K562 (cell line): ENCODE measurements at regions not wholly inside any gene's neighbourhood (a gene's known extent, or its start where the extent isn't known, plus 50 kb on each side); places are given as distances from the start of the nearest gene placed in this dataset.

Experiments
- ATAC-seq: fragments of 200-7000 bp; cut with Tn5 transposase; 3 replicates; pipeline ENCODE4 v1.9.1; 2020; ENCODE audit warnings: moderate library complexity
- BruUV-seq: library from RNA; stranded (reverse); fragments of 400-500 nt; replicated peaks from 2 replicates; lab custom pipeline; 2021; lab: Mats Ljungman, UMichigan
- CTCF ChIA-PET: fragments of 300-600 bp; formaldehyde crosslinking; extraction: SDS; loops from one replicate; lab custom pipeline; 2021; ENCODE audit warnings: low intra/inter-chr PET ratio; lab: Yijun Ruan, JAX
- POLR2A ChIA-PET: fragments of 300-600, 350-650 bp; sonication (Branson Sonifier 250); formaldehyde crosslinking; extraction: SDS; loops from one replicate; lab custom pipeline; 2021; ENCODE audit warnings: antibody characterized with exemption, inconsistent platforms; lab: Yijun Ruan, JAX
- DNase-seq, 4 experiments: peaks; one replicate each; pipeline versions ENCODE4 v3.0.0 to v3.0.0-alpha.2; 2011 to 2018; ENCODE audit warnings: low spot score in 3 of 4, mixed read lengths in 3 of 4; ENCODE audit errors: extremely low read depth in 1 of 4
- FAIRE-seq: peaks from 2 replicates; lab custom pipeline; 2011; peaks lifted over from hg19 to GRCh38; lab: Jason Lieb, UNC
- H2AFZ ChIP-seq: 2 replicates; pipeline ENCODE4 v1.6.0; 2011; ENCODE audit warnings: low read depth, low read length, control low read depth, inconsistent platforms
- H3K27ac ChIP-seq: fragments of 200-600 bp; 3 replicates; pipeline ENCODE4 v1.8.0; 2011; ENCODE audit warnings: low read depth, mild to moderate bottlenecking, control low read depth, inconsistent platforms, low read length, moderate library complexity, mixed read lengths; ENCODE audit errors: extremely low read depth
- H3K27me3 ChIP-seq, 2 experiments: fragments of 300-600 bp in 1 of 2; 2 replicates in 1 of 2; 3 replicates in 1 of 2; pipeline versions ENCODE4 v1.6.0 to v1.8.0; 2011; ENCODE audit warnings: inconsistent platforms in 2 of 2, low read length in 2 of 2, mild to moderate bottlenecking in 1 of 2, mixed read lengths in 1 of 2, moderate library complexity in 1 of 2; ENCODE audit not compliant: control insufficient read depth in 2 of 2, insufficient read depth in 2 of 2
- H3K36me3 ChIP-seq: fragments of 300-600 bp; 3 replicates; pipeline ENCODE4 v1.8.0; 2011; ENCODE audit warnings: mild to moderate bottlenecking, low read length, inconsistent platforms; ENCODE audit not compliant: control insufficient read depth, insufficient read depth
- H3K4me1 ChIP-seq, 2 experiments: fragments of 200-600 bp in 1 of 2; replicated peaks in 1 of 2; 2 replicates in 1 of 2; 3 replicates in 1 of 2; pipeline versions ENCODE4 v1.5.1 to v1.8.0; 2011; ENCODE audit warnings: inconsistent platforms in 2 of 2, low read length in 2 of 2, mild to moderate bottlenecking in 1 of 2, mixed read lengths in 1 of 2, moderate library complexity in 1 of 2; ENCODE audit not compliant: control insufficient read depth in 2 of 2, insufficient read depth in 2 of 2
- H3K4me2 ChIP-seq: 2 replicates; pipeline ENCODE4 v1.6.1; 2011; ENCODE audit warnings: low read length, control low read depth, inconsistent platforms, mixed read lengths; ENCODE audit not compliant: insufficient read depth
- H3K4me3 ChIP-seq: fragments of 200-600 bp; sonication (generic), shearing (Covaris generic); 2 replicates; pipeline ENCODE4 v1.5.1; 2016; ENCODE audit warnings: control low read depth, inconsistent platforms
- H3K79me2 ChIP-seq: fragments of 200-600 bp; 3 replicates; pipeline ENCODE4 v1.8.0; 2011; ENCODE audit warnings: low read length, inconsistent platforms; ENCODE audit not compliant: control insufficient read depth, insufficient read depth
- H3K9ac ChIP-seq, 2 experiments: 2 replicates each; pipeline versions ENCODE4 v1.6.0 to v1.6.1; 2011; ENCODE audit warnings: low read depth in 2 of 2, low read length in 2 of 2, control low read depth in 1 of 2, inconsistent platforms in 1 of 2, mild to moderate bottlenecking in 1 of 2, mixed read lengths in 1 of 2; ENCODE audit not compliant: insufficient read depth in 1 of 2
- H3K9me1 ChIP-seq: one replicate; pipeline ENCODE4 v1.6.0; 2011; ENCODE audit warnings: inconsistent platforms, mild to moderate bottlenecking, low read length, moderate library complexity; ENCODE audit not compliant: control insufficient read depth, insufficient read depth
- H3K9me3 ChIP-seq: replicated peaks from 2 replicates; pipeline ENCODE4 v1.5.1; 2011; ENCODE audit warnings: low read depth, low read length, inconsistent platforms; ENCODE audit not compliant: control insufficient read depth, insufficient read depth
- H4K20me1 ChIP-seq: replicated peaks from 2 replicates; pipeline ENCODE4 v1.6.1; 2011; ENCODE audit warnings: low read length, inconsistent platforms, mixed read lengths; ENCODE audit not compliant: control insufficient read depth, insufficient read depth
- CHD1 ChIP-seq: fragments of 200-600 bp; sonication (generic); IDR thresholded peaks from one replicate; pipeline ENCODE4 v1.6.1; 2012; ENCODE audit warnings: mild to moderate bottlenecking, moderate library complexity, low read length, inconsistent platforms
- FUS ChIP-seq: fragments of 200-400 bp; formaldehyde crosslinking; optimal IDR thresholded peaks from 2 replicates; pipeline ENCODE3; 2017; ENCODE audit warnings: low read depth, low read length
- TFAP4 ChIP-seq: sonication (generic); formaldehyde crosslinking; IDR thresholded peaks from 2 replicates; pipeline ENCODE4 v1.8.0; 2022; ENCODE audit warnings: missing genetic modification reagents, mild to moderate bottlenecking, moderate library complexity, borderline replicate concordance
- VEZF1 ChIP-seq: fragments of 200-800 bp; sonication (Bioruptor generic); IDR thresholded peaks from 2 replicates; pipeline ENCODE4 v1.6.1; 2017; ENCODE audit warnings: missing genetic modification characterization, missing compliant biosample characterization
- ZNF175 ChIP-seq: fragments of 200-800 bp; sonication (Bioruptor generic); IDR thresholded peaks from 2 replicates; pipeline ENCODE4 v1.6.1; 2016; ENCODE audit warnings: low read depth, mild to moderate bottlenecking, missing genetic modification characterization, missing compliant biosample characterization
- ZNF232 ChIP-seq: sonication (generic); formaldehyde crosslinking; IDR thresholded peaks from 2 replicates; pipeline ENCODE4 v1.8.0; 2022; ENCODE audit warnings: mild to moderate bottlenecking, missing genetic modification reagents
- ZNF274 ChIP-seq: IDR thresholded peaks from 2 replicates; pipeline ENCODE4 v1.6.1; 2011; ENCODE audit warnings: low read depth, mild to moderate bottlenecking, low read length, moderate library complexity, borderline replicate concordance
- ZNF395 ChIP-seq: fragments of 200-800 bp; sonication (Bioruptor generic); IDR thresholded peaks from 2 replicates; pipeline ENCODE4 v1.6.1; 2017; ENCODE audit warnings: missing genetic modification characterization, missing compliant biosample characterization
- ZSCAN29 ChIP-seq: fragments of 450-650 bp; IDR thresholded peaks from 2 replicates; pipeline ENCODE4 v1.6.1; 2017
- WGBS: fragments of 100-300 bp; shearing (Covaris generic); methylation state at CpG from one replicate; pipeline ENCODE4 v1.1.6; 2016; ENCODE audit warnings: low coverage, mixed read lengths; ENCODE audit not compliant: insufficient coverage; ENCODE audit errors: missing lambda C conversion rate; 5-methylcytosine and 5-hydroxymethylcytosine counted together
- in situ Hi-C: fragments of 300-500 bp; cut with MboI; formaldehyde crosslinking; loops from 4 replicates; pipeline ENCODE4 v1.15.0; 2018; ENCODE audit warnings: inconsistent platforms, mixed read lengths
- intact Hi-C: fragments of 100-400 bp; cut with micrococcal nuclease; formaldehyde crosslinking; loops from 2 replicates; pipeline ENCODE4 v1.14.2; 2022

GRCh38 chr4:96264941-96265463 is 425.1 kb downstream of the PDHA2 start:
- Histone ChIP-seq H2AFZ (no peak overlapping the region), H3K9ac (no peak overlapping the region), H3K4me1 (no peaks in the 10 kb centered on the region), H4K20me1 (no peaks in the 10 kb centered on the region), H3K4me3 (no peak overlapping the region), H3K9me3 (no peaks in the 10 kb centered on the region), H3K9me1 (no peaks in the 10 kb centered on the region), H3K36me3 (no peaks in the 10 kb centered on the region), H3K79me2 (no peaks in the 10 kb centered on the region), H3K27ac (no peak overlapping the region), H3K27me3 (no peaks in the 10 kb centered on the region), H3K4me2 (no peak overlapping the region)
- DNase-seq: no peak
- intact Hi-C loops (no loop called here), in situ Hi-C loops (no loop called here)
- ChIA-PET CTCF (no interaction called here), POLR2A (no interaction called here)
- no peak for ATAC-seq
- WGBS: 4% methylated on average over 2 of the region's 2 CpGs
- TF ChIP-seq ZNF232 (CRISPR knock-in tag) (no peak), ZNF274 (no peak), ZNF395 (CRISPR knock-in tag) (no peak), ZSCAN29 (no peak), CHD1 (no peak), ZNF175 (CRISPR knock-in tag) (no peak), FUS (no peak), TFAP4 (CRISPR knock-in tag) (no peak), VEZF1 (CRISPR knock-in tag) (no peak)
- no peak for FAIRE-seq
- no TSS peak for BruUV-seq
